Gastrocnemius medialis (tissue), 4 donors: ENCODE measurements at regions not wholly inside any gene's neighbourhood (a gene's known extent, or its start where the extent isn't known, plus 50 kb on each side); places are given as distances from the start of the nearest gene placed in this dataset.

Experiments
- POLR2A ChIP-seq, 2 donors: fragments of 450-650 bp; IDR thresholded peaks; one replicate each; pipeline ENCODE4 v1.6.1; 2017; ENCODE audit warnings: antibody characterized with exemption in 2 of 2, mild to moderate bottlenecking in 2 of 2, moderate library complexity in 2 of 2
- TF ChIP-seq, protein P1 (sequence below), 5 experiments: fragments of 450-650 bp in 3 of 5; fragments of 200-600 bp in 2 of 5; sonication (generic) in 2 of 5; IDR thresholded peaks in 4 of 5; conservative IDR thresholded peaks in 1 of 5; 1 replicate in 4 of 5; 2 replicates in 1 of 5; pipeline ENCODE4 v1.5.1; 2016 to 2019; ENCODE audit warnings: antibody characterized with exemption in 5 of 5, mild to moderate bottlenecking in 3 of 5, moderate library complexity in 3 of 5

DNA sequence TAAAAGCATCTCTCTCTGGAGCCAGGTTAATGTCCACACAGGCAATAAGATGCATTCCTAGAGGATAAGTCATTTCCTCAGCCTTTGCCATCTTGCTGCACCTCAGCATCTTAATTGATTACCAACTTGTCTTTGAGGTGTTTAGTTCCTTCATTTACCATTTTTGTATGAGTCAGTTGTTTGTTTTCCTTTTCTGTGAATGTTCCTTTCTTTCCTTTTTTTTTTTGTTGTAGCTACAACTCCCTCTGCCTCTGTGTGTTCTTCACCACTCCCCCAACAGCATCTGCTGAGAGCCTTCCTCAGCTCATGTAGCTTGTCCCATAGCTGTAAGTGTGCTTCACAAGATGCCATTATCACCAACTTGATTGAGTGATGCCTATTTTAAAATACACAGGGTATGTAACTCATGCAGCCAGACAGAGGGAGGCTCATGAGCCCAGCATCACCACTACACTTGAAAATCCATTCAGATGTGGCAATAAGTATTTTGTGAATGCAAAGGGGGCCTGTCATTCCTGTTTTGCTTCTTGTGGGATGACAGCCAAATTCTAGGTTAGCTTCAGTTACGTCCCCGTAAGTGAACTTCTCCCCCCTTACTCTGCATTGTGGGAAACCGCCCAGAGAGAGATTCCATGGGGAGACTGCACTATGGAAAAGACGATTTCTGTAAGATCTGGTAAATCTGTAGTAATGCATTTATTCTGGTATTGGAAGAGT lies 315.9 kb upstream of the ZEB2 start:
- TF ChIP-seq, protein P1, sequence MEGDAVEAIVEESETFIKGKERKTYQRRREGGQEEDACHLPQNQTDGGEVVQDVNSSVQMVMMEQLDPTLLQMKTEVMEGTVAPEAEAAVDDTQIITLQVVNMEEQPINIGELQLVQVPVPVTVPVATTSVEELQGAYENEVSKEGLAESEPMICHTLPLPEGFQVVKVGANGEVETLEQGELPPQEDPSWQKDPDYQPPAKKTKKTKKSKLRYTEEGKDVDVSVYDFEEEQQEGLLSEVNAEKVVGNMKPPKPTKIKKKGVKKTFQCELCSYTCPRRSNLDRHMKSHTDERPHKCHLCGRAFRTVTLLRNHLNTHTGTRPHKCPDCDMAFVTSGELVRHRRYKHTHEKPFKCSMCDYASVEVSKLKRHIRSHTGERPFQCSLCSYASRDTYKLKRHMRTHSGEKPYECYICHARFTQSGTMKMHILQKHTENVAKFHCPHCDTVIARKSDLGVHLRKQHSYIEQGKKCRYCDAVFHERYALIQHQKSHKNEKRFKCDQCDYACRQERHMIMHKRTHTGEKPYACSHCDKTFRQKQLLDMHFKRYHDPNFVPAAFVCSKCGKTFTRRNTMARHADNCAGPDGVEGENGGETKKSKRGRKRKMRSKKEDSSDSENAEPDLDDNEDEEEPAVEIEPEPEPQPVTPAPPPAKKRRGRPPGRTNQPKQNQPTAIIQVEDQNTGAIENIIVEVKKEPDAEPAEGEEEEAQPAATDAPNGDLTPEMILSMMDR (IDR thresholded peaks at IDR 0.05 in 4 of 5, conservative IDR thresholded peaks at IDR 0.05 in 1 of 5): no peak
- no peak for TF ChIP-seq POLR2A (IDR thresholded peaks at IDR 0.05)
